PC-9 (cell line): ENCODE measurements at regions not wholly inside any gene's neighbourhood (a gene's known extent, or its start where the extent isn't known, plus 50 kb on each side); places are given as distances from the start of the nearest gene placed in this dataset.

Source experiments
- BruUV-seq: library from RNA; stranded (reverse); fragments of 400-500 nt; replicated peaks from 2 replicates; lab custom pipeline; 2021; lab: Mats Ljungman, UMichigan
- CTCF ChIA-PET: fragments of 300-600 bp; sonication (Branson Sonifier 250); formaldehyde crosslinking; loops from one replicate; lab custom pipeline; 2022; ENCODE audit warnings: antibody characterized with exemption; lab: Charles Lee
- POLR2A ChIA-PET: fragments of 300-600 bp; sonication (Branson Sonifier 250); formaldehyde crosslinking; loops from one replicate; lab custom pipeline; 2022; ENCODE audit warnings: antibody characterized with exemption; ENCODE audit not compliant: unreplicated experiment; lab: Charles Lee
- DNase-seq, 2 experiments: peaks; one replicate each; pipeline versions ENCODE4 v3.0.0 to v3.0.0-alpha.2; 2015 to 2022; ENCODE audit warnings: mixed read lengths in 1 of 2
- H2AFZ ChIP-seq: fragments of 200-600 bp; sonication (generic); 2 replicates; pipeline ENCODE4 v1.8.1; 2017; ENCODE audit warnings: antibody characterized with exemption
- H3F3A ChIP-seq: fragments of 200-600 bp; sonication (generic); 2 replicates; pipeline ENCODE4 v1.8.1; 2017; ENCODE audit warnings: antibody characterized with exemption, mild to moderate bottlenecking, low read depth; ENCODE audit not compliant: insufficient read depth
- H3K27ac ChIP-seq: fragments of 200-600 bp; sonication (generic); 2 replicates; pipeline ENCODE4 v1.6.1; 2016; ENCODE audit warnings: mixed run types
- H3K27me3 ChIP-seq: fragments of 200-600 bp; sonication (generic); 2 replicates; pipeline ENCODE4 v1.6.1; 2016; ENCODE audit warnings: low read depth, mixed run types; ENCODE audit not compliant: insufficient read depth
- H3K36me3 ChIP-seq: fragments of 200-600 bp; sonication (generic); 2 replicates; pipeline ENCODE4 v1.6.1; 2016; ENCODE audit warnings: low read depth, mixed run types
- H3K4me1 ChIP-seq: fragments of 200-600 bp; sonication (generic); replicated peaks from 2 replicates; pipeline ENCODE4 v1.6.1; 2016; ENCODE audit warnings: mixed run types; ENCODE audit not compliant: insufficient read depth
- H3K4me2 ChIP-seq: fragments of 200-600 bp; sonication (generic); 2 replicates; pipeline ENCODE4 v1.6.1; 2017; ENCODE audit warnings: mixed run types
- H3K4me3 ChIP-seq: fragments of 200-600 bp; sonication (generic); 2 replicates; pipeline ENCODE4 v1.6.1; 2016; ENCODE audit warnings: mixed run types
- H3K79me2 ChIP-seq: fragments of 200-600 bp; sonication (generic); 2 replicates; pipeline ENCODE4 v1.6.1; 2017; ENCODE audit warnings: low read depth, mixed run types
- H3K9me2 ChIP-seq: fragments of 200-600 bp; sonication (generic); 2 replicates; pipeline ENCODE4 v1.8.1; 2017; ENCODE audit warnings: mild to moderate bottlenecking; ENCODE audit not compliant: insufficient read depth
- H3K9me3 ChIP-seq: fragments of 200-600 bp; sonication (generic); 2 replicates; pipeline ENCODE4 v1.8.1; 2016; ENCODE audit warnings: low read depth; ENCODE audit not compliant: insufficient read depth
- H4K20me1 ChIP-seq: fragments of 200-600 bp; sonication (generic); 2 replicates; pipeline ENCODE4 v1.8.1; 2017; ENCODE audit not compliant: insufficient read depth
- EZH2 ChIP-seq: fragments of 200-600 bp; sonication (generic); IDR thresholded peaks from 2 replicates; pipeline ENCODE4 v1.8.0; 2017; ENCODE audit warnings: antibody characterized with exemption, low read depth
- intact Hi-C: fragments of 100-400 bp; cut with micrococcal nuclease; formaldehyde crosslinking; loops from one replicate; pipeline ENCODE4 v1.10.0; 2022; ENCODE audit not compliant: unreplicated experiment
- TF ChIP-seq, protein P1 (sequence below): fragments of 200-600 bp; sonication (generic); conservative IDR thresholded peaks from 2 replicates; pipeline ENCODE4 v1.6.1; 2017; ENCODE audit warnings: mixed run types, antibody characterized with exemption, mild to moderate bottlenecking, moderate library complexity

DNA sequence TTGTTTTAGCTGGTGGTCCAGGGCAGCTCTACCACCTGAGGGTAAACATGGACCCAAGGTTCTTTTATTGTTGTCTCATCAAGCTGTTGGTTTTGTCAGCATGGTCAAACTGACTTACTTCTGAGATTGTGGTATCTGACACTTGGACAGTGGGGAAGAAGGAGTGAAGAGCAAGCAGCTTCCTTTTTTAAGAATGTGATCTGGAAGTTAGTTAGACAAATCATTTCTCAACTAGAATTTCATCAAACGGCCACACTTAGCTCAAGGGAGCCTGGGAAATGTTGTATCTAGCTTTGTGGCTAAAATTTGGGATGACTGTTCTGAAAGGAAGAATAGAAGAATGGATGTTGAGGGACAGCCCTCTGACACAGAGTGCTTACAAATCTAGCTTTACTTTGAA, 215.2 kb downstream of the ZNF621 start:
- TF ChIP-seq, protein P1, sequence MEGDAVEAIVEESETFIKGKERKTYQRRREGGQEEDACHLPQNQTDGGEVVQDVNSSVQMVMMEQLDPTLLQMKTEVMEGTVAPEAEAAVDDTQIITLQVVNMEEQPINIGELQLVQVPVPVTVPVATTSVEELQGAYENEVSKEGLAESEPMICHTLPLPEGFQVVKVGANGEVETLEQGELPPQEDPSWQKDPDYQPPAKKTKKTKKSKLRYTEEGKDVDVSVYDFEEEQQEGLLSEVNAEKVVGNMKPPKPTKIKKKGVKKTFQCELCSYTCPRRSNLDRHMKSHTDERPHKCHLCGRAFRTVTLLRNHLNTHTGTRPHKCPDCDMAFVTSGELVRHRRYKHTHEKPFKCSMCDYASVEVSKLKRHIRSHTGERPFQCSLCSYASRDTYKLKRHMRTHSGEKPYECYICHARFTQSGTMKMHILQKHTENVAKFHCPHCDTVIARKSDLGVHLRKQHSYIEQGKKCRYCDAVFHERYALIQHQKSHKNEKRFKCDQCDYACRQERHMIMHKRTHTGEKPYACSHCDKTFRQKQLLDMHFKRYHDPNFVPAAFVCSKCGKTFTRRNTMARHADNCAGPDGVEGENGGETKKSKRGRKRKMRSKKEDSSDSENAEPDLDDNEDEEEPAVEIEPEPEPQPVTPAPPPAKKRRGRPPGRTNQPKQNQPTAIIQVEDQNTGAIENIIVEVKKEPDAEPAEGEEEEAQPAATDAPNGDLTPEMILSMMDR: no peak
- no peak for TF ChIP-seq EZH2
- Histone ChIP-seq H3K9me3 (no peaks in the 10 kb centered on the region), H2AFZ (no peak overlapping the region), H3K9me2 (no peaks in the 10 kb centered on the region), H3K4me3 (no peak overlapping the region), H3K79me2 (no peaks in the 10 kb centered on the region), H3K4me1 (no peaks in the 10 kb centered on the region), H3K36me3 (no peaks in the 10 kb centered on the region), H3K4me2 (no peak overlapping the region), H4K20me1 (no peaks in the 10 kb centered on the region), H3K27ac (no peak overlapping the region), H3F3A (no peaks in the 10 kb centered on the region), H3K27me3 (no peaks in the 10 kb centered on the region)
- intact Hi-C loops: no loop called here
- POLR2A ChIA-PET: no interaction called here
- no peak for DNase-seq
- BruUV-seq: no TSS peak
- CTCF ChIA-PET: interaction anchor here (0.5 kb wide), 1 partner anchor 1093 kb away, joined by 4 read pairs; no protein-coding TSS in a partner anchor

- no peaks in the 10 kb centered on the region for H3K27me3 ChIP-seq
These were observed 217.0 kb downstream of the ZNF621 start for GRCh38 chr3:40741729-40742128.

DNA sequence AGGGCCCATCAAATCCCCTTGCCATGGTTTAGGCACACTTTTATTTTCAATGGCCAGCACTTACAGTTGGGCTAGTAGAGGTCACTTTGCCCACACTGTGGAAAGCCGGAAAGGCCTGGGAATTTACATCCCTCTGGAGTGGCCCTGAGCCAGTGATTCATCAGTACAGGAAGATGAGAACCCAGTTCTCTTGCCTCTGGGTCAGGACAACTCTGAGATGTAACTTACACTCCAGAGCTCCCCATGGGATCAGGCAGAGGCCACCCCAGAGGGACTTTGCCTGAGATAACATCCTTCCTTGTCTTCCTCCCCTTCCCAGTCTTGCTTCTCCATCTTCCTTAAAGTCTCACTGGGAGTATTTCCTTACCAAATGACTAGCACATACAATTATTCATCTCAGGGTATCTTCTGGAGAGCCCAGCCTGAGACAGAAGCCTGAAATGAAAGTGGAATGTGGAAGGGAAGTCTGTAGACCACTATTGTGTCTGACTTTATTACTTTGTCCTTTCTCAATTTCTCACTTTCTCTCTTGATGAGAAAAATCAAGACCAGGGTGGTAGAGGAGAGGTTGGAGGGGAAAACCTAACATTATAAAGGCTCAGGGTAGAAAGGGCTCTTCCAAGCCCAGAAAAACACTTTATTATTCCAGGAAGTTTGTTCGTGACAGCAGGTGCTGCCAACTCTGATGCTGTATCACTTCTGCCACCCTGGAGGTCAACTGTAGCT, 220.8 kb downstream of the ZNF621 start:
- no peak overlapping the region for H3K4me2 ChIP-seq
- TF ChIP-seq, protein P1: no peak
- TF ChIP-seq EZH2: no peak
- no peaks in the 10 kb centered on the region for H3K36me3 ChIP-seq
- BruUV-seq: no TSS peak
- H3K79me2 ChIP-seq: no peaks in the 10 kb centered on the region
- no peaks in the 10 kb centered on the region for H3K9me2 ChIP-seq
- H3K27ac ChIP-seq: no peak overlapping the region
- H3F3A ChIP-seq: no peaks in the 10 kb centered on the region
- ChIA-PET CTCF (no interaction called here), POLR2A (no interaction called here)
- H3K4me3 ChIP-seq: no peak overlapping the region
- H3K4me1 ChIP-seq: no peaks in the 10 kb centered on the region
- no peaks in the 10 kb centered on the region for H3K9me3 ChIP-seq
- intact Hi-C loops: no loop called here
- 0 out of 2 replicates have a peak overlapping the region, but pooled peaks have one; percentile 8 for H2AFZ ChIP-seq
- no peaks in the 10 kb centered on the region for H3K27me3 ChIP-seq
- DNase-seq: no peak
- no peaks in the 10 kb centered on the region for H4K20me1 ChIP-seq

More at GRCh38 chr3:40741729-40742128, 217.0 kb downstream of the ZNF621 start:
- no peaks in the 10 kb centered on the region for H3K79me2 ChIP-seq
- TF ChIP-seq, protein P1: no peak
- TF ChIP-seq EZH2: no peak
- no peaks in the 10 kb centered on the region for H3F3A ChIP-seq
- no peaks in the 10 kb centered on the region for H3K9me3 ChIP-seq
- H3K9me2 ChIP-seq: no peaks in the 10 kb centered on the region
- POLR2A ChIA-PET: no interaction called here
- CTCF ChIA-PET: no interaction called here
- H3K27ac ChIP-seq: no peak overlapping the region
- no TSS peak for BruUV-seq
- intact Hi-C loops: no loop called here
- no peak overlapping the region for H3K4me2 ChIP-seq
- no peak for DNase-seq
- H3K4me1 ChIP-seq: no peaks in the 10 kb centered on the region
- no peak overlapping the region for H3K4me3 ChIP-seq
- no peak overlapping the region for H2AFZ ChIP-seq
- H4K20me1 ChIP-seq: no peaks in the 10 kb centered on the region
- no peaks in the 10 kb centered on the region for H3K36me3 ChIP-seq
